Urothelium cell line (cell line): ENCODE measurements at regions not wholly inside any gene's neighbourhood (a gene's known extent, or its start where the extent isn't known, plus 50 kb on each side); places are given as distances from the start of the nearest gene placed in this dataset.

Experiments
- DNase-seq: peaks from one replicate; pipeline ENCODE4 v3.0.0; 2011; ENCODE audit warnings: low spot score, mixed read lengths
- FAIRE-seq: peaks from 2 replicates; lab custom pipeline; 2011; peaks lifted over from hg19 to GRCh38; lab: Jason Lieb, UNC

- no peak for FAIRE-seq
Measured at GRCh38 chr9:106307670-106308069, 555.3 kb upstream of the ZNF462 start.

GRCh38 chr9:106309925-106310324, 553.0 kb upstream of the ZNF462 start:
- DNase-seq (no peak), FAIRE-seq (no peak)

More at GRCh38 chr9:106307670-106308069, 555.3 kb upstream of the ZNF462 start:
- peak; percentile 8 for DNase-seq

GRCh38 chr9:106310782-106311181, 552.2 kb upstream of the ZNF462 start:
- no peak for FAIRE-seq
- no peak for DNase-seq

- FAIRE-seq: no peak
- no peak for DNase-seq
Measured at GRCh38 chr9:106312906-106313305, 550.1 kb upstream of the ZNF462 start.

GRCh38 chr9:106314476-106314875, 548.5 kb upstream of the ZNF462 start:
- FAIRE-seq: no peak

GRCh38 chr9:106321394-106322180, 541.4 kb upstream of the ZNF462 start:
- no peak for FAIRE-seq
- DNase-seq: no peak

More at GRCh38 chr9:106314476-106314875, 548.5 kb upstream of the ZNF462 start:
- no peak for DNase-seq

- no peak for FAIRE-seq
- DNase-seq: no peak
Measured at GRCh38 chr9:106322706-106323245, 540.2 kb upstream of the ZNF462 start.

- DNase-seq: no peak
- FAIRE-seq: no peak
Measured at GRCh38 chr9:106324053-106324585, 538.8 kb upstream of the ZNF462 start.

- DNase-seq: no peak
- FAIRE-seq: no peak
Measured at GRCh38 chr9:106324591-106325280, 538.2 kb upstream of the ZNF462 start.

- DNase-seq: no peak
- FAIRE-seq: no peak
Measured at GRCh38 chr9:106326493-106326892, 536.5 kb upstream of the ZNF462 start.

GRCh38 chr9:106333481-106333880, 529.5 kb upstream of the ZNF462 start:
- FAIRE-seq: no peak
- no peak for DNase-seq

GRCh38 chr9:106334081-106334480, 528.9 kb upstream of the ZNF462 start:
- FAIRE-seq: no peak
- no peak for DNase-seq

- no peak for DNase-seq
Measured at GRCh38 chr9:106339882-106340281, 523.1 kb upstream of the ZNF462 start.

GRCh38 chr9:106350777-106351176, 512.2 kb upstream of the ZNF462 start:
- FAIRE-seq (no peak), DNase-seq (no peak)

More at GRCh38 chr9:106339882-106340281, 523.1 kb upstream of the ZNF462 start:
- FAIRE-seq: no peak

GRCh38 chr9:106356924-106357323, 506.0 kb upstream of the ZNF462 start:
- no peak for FAIRE-seq
- no peak for DNase-seq

GRCh38 chr9:106358331-106358730, 504.6 kb upstream of the ZNF462 start:
- no peak for DNase-seq
- no peak for FAIRE-seq

- FAIRE-seq (no peak), DNase-seq (no peak)
Measured at GRCh38 chr9:106376689-106377088, 486.3 kb upstream of the ZNF462 start.

GRCh38 chr9:106383072-106383471, 479.9 kb upstream of the ZNF462 start:
- DNase-seq (no peak), FAIRE-seq (no peak)

- DNase-seq: no peak
- FAIRE-seq: no peak
Measured at GRCh38 chr9:106387965-106388364, 475.0 kb upstream of the ZNF462 start.

GRCh38 chr9:106393226-106393625, 469.7 kb upstream of the ZNF462 start:
- DNase-seq: no peak
- FAIRE-seq: no peak

GRCh38 chr9:106400170-106400569, 462.8 kb upstream of the ZNF462 start:
- no peak for FAIRE-seq

GRCh38 chr9:106400950-106401349, 462.0 kb upstream of the ZNF462 start:
- DNase-seq (no peak), FAIRE-seq (no peak)

More at GRCh38 chr9:106400170-106400569, 462.8 kb upstream of the ZNF462 start:
- no peak for DNase-seq
